Pons (tissue), 1 donor: ENCODE measurements at regions not wholly inside any gene's neighbourhood (a gene's known extent, or its start where the extent isn't known, plus 50 kb on each side); places are given as distances from the start of the nearest gene placed in this dataset.

Experiments used
- DNase-seq: peaks from one replicate; pipeline ENCODE4 v3.0.0-alpha.2; 2016; ENCODE audit warnings: low spot score

- DNase-seq = no peak
Measured at GRCh38 chr1:118340928-118341910, 156.2 kb upstream of the SPAG17 start.

GRCh38 chr1:118339400-118340124 lies 154.5 kb upstream of the SPAG17 start:
- no peak for DNase-seq

GRCh38 chr1:118338936-118339335 lies 153.9 kb upstream of the SPAG17 start:
- no peak for DNase-seq

GRCh38 chr1:118337346-118337745 lies 152.3 kb upstream of the SPAG17 start:
- DNase-seq = no peak

- no peak for DNase-seq
Measured at GRCh38 chr1:118335331-118335732, 150.3 kb upstream of the SPAG17 start.

- no peak for DNase-seq
Measured at GRCh38 chr1:118334506-118334905, 149.5 kb upstream of the SPAG17 start.

- no peak for DNase-seq
Measured at GRCh38 chr1:118333601-118334210, 148.7 kb upstream of the SPAG17 start.

- DNase-seq = no peak
Measured at GRCh38 chr1:118326960-118327629, 142.1 kb upstream of the SPAG17 start.

- no peak for DNase-seq
Measured at GRCh38 chr1:118325550-118326225, 140.7 kb upstream of the SPAG17 start.

GRCh38 chr1:118323246-118323645 lies 138.2 kb upstream of the SPAG17 start:
- DNase-seq = no peak

- DNase-seq = no peak
Measured at GRCh38 chr1:118322331-118322730, 137.3 kb upstream of the SPAG17 start.

GRCh38 chr1:118321840-118322239 lies 136.8 kb upstream of the SPAG17 start:
- DNase-seq = no peak

GRCh38 chr1:118317842-118318614 lies 133.0 kb upstream of the SPAG17 start:
- DNase-seq = no peak

- no peak for DNase-seq
Measured at GRCh38 chr1:118306851-118307250, 121.8 kb upstream of the SPAG17 start.

- no peak for DNase-seq
Measured at GRCh38 chr1:118304722-118305359, 119.8 kb upstream of the SPAG17 start.

GRCh38 chr1:118303534-118303933 lies 118.5 kb upstream of the SPAG17 start:
- DNase-seq = no peak

- no peak for DNase-seq
Measured at GRCh38 chr1:118303064-118303463, 118.0 kb upstream of the SPAG17 start.

GRCh38 chr1:118302145-118302544 lies 117.1 kb upstream of the SPAG17 start:
- DNase-seq = peak; percentile 24

GRCh38 chr1:118300808-118301207 lies 115.8 kb upstream of the SPAG17 start:
- DNase-seq = no peak

GRCh38 chr1:118298397-118298796 lies 113.4 kb upstream of the SPAG17 start:
- DNase-seq = no peak
